ENCODE measurements at regions not wholly inside any gene's neighbourhood (a gene's known extent, or its start where the extent isn't known, plus 50 kb on each side); places are given as distances from the start of the nearest gene placed in this dataset.

- ATAC-seq, result no peak
Measured at GRCh38 chr10:107656932-107657331, 492.4 kb upstream of the SORCS1 start.

- ATAC-seq, result no peak
Measured at GRCh38 chr10:107653832-107654287, 489.4 kb upstream of the SORCS1 start.

- ATAC-seq, result no peak
Measured at GRCh38 chr10:107650939-107651338, 486.4 kb upstream of the SORCS1 start.

GRCh38 chr10:107649249-107649648 is 484.7 kb upstream of the SORCS1 start:
- ATAC-seq, result no peak

GRCh38 chr10:107647462-107647861 is 483.0 kb upstream of the SORCS1 start:
- no peak for ATAC-seq

GRCh38 chr10:107631876-107632275 is 467.4 kb upstream of the SORCS1 start:
- no peak for ATAC-seq

GRCh38 chr10:107626862-107627261 is 462.4 kb upstream of the SORCS1 start:
- no peak for ATAC-seq

GRCh38 chr10:107623292-107623691 is 458.8 kb upstream of the SORCS1 start:
- no peak for ATAC-seq

- ATAC-seq, result no peak
Measured at GRCh38 chr10:107619139-107619538, 454.6 kb upstream of the SORCS1 start.

GRCh38 chr10:107618504-107618994 is 454.0 kb upstream of the SORCS1 start:
- ATAC-seq, result no peak

- no peak for ATAC-seq
Measured at GRCh38 chr10:107616463-107617410, 452.2 kb upstream of the SORCS1 start.

- no peak for ATAC-seq
Measured at GRCh38 chr10:107616031-107616430, 451.5 kb upstream of the SORCS1 start.

- no peak for ATAC-seq
Measured at GRCh38 chr10:107614939-107615685, 450.6 kb upstream of the SORCS1 start.

- no peak for ATAC-seq
Measured at GRCh38 chr10:107611115-107611514, 446.6 kb upstream of the SORCS1 start.

GRCh38 chr10:107589081-107589480 is 424.6 kb upstream of the SORCS1 start:
- ATAC-seq, result no peak

GRCh38 chr10:107585630-107586029 is 421.1 kb upstream of the SORCS1 start:
- no peak for ATAC-seq

GRCh38 chr10:107583974-107584373 is 419.5 kb upstream of the SORCS1 start:
- ATAC-seq, result no peak

GRCh38 chr10:107579970-107580369 is 415.5 kb upstream of the SORCS1 start:
- no peak for ATAC-seq

- no peak for ATAC-seq
Measured at GRCh38 chr10:107577221-107577620, 412.7 kb upstream of the SORCS1 start.

- ATAC-seq, result no peak
Measured at GRCh38 chr10:107576746-107577145, 412.2 kb upstream of the SORCS1 start.

- ATAC-seq, result no peak
Measured at GRCh38 chr10:107565014-107565413, 400.5 kb upstream of the SORCS1 start.

GRCh38 chr10:107561136-107561650 is 396.7 kb upstream of the SORCS1 start:
- no peak for ATAC-seq

- ATAC-seq, result no peak
Measured at GRCh38 chr10:107557916-107558315, 393.4 kb upstream of the SORCS1 start.
